ENCODE measurements at regions not wholly inside any gene's neighbourhood (a gene's known extent, or its start where the extent isn't known, plus 50 kb on each side); places are given as distances from the start of the nearest gene placed in this dataset.

GRCh38 chr20:58017970-58018530, 210.4 kb downstream of the ANKRD60 start:
- DNase-seq (ENCODE audit: low read depth in 2 of 2): no peak

DNA sequence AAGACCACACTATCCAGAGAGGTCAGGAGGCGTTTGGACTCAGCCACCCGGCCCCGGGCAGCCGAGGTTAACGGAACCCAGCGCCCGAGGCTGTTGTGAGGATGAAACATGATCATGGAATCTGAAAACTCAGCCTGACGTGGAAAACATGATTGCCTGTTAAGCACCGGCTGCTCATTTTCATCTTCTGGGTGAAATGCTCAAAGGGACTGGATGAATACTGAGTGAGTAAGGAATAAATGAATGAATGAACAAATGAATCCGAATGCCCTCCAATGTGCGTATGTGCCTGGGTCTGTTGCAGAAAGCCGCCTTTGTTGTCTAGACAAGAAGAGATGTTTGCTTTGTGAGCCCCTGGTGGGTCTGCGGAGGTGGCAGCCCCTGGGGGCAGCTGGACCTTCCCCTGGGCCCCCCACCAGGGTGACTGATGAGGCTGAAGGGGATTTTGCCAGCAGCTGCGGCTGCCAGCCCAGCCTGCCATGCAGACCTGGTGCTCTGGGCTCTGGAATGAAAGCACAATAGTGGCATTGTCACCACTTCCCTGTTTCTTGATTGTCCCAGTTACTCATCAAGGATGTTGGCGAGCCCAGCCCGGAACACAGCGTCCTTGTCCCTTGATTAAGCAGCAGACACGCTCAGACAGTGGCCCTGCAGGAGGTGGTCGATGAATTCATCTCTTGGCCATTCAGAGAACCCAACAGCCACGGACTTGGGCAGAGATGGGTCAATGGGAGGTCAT, 211.1 kb downstream of the ANKRD60 start:
- DNase-seq (ENCODE audit: low read depth in 2 of 2): no peak

DNA sequence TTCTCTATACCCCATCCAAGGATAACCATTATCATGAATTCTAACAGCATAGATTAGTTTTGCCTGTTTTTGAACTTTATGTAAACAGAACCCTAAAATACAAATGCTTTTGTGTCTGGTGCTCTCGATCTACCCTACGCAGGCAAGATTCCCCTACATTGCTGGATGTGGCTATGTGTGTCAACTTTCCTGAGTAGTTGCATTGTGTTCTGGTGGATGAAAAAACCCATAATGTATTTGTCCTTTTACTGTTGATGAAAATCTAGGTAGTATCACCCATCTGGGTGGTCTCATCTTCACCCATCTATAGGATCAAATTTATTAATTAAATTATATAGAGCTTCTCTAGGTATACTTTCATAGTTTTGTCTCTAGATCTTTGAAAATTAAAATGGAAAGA, 211.7 kb downstream of the ANKRD60 start:
- DNase-seq (ENCODE audit: low read depth in 2 of 2): no peak

- DNase-seq (ENCODE audit: low read depth in 2 of 2): no peak
Observed at GRCh38 chr20:58014628-58015315, 213.7 kb downstream of the ANKRD60 start.

- DNase-seq (ENCODE audit: low read depth in 2 of 2): no peak
Observed at GRCh38 chr20:58012731-58013510, 215.5 kb downstream of the ANKRD60 start.

DNA sequence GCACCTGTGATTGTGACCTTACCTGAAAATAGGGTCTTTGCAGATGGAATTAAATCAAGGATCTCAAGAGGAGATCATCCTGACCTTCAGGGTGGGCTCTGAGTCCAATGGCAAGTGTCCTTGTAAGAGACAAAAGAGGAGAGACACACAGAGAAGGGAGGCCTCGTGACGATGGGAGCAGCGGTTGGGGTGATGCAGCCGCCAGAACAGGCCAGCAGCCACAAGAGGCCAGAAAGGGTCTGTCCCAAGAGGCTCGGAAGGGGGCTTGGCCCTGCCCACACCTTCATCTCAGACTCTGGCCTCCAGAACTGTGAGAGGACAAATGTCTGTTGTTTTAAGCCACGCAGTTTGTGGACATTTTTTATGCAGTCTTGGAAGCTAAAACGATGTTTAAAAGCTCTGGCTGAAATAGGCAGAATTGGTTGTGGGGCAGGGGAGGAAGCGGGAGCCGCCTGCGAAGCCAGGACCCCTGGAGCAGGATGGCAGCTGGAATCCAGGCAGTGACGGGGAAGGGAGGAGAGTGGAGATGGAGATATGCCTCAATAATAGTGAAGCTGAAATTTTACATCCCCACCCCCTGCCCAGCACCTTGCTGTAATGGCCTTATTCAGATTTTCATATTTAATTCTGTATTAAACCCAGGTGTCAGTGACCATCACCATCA, 216.4 kb downstream of the ANKRD60 start:
- DNase-seq (ENCODE audit: low read depth in 2 of 2): no peak

GRCh38 chr20:58011106-58011946, 217.1 kb downstream of the ANKRD60 start:
- no peak for DNase-seq (ENCODE audit: low read depth in 2 of 2)

- no peak for DNase-seq (ENCODE audit: low read depth in 2 of 2)
Observed at GRCh38 chr20:58010666-58011065, 217.8 kb downstream of the ANKRD60 start.

- DNase-seq (ENCODE audit: low read depth in 2 of 2): no peak
Observed at GRCh38 chr20:58010186-58010585, 218.3 kb downstream of the ANKRD60 start.

- DNase-seq (ENCODE audit: low read depth in 2 of 2): no peak
Observed at GRCh38 chr20:58008866-58009265, 219.6 kb downstream of the ANKRD60 start.

DNA sequence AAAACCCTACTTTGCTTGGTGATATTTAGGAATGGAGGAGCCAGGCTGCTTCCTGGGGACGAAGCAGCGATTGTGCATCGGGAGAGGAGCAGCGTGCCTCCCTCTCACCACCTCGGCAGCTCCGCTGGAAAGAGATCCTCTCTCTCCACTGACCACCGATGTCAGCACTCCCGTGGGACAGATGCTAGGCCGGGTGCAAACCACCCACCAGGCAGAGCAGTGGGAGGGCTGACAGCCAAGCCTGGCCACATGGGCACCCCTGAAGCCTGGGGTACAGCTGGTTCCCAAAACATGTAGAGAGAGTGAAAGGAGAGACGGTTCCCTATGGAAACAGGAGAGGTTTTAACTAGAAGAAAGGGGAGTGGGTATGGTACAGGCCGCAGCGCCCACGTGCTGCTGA, 220.0 kb downstream of the ANKRD60 start:
- DNase-seq (ENCODE audit: low read depth in 2 of 2): no peak

GRCh38 chr20:58007947-58008346, 220.5 kb downstream of the ANKRD60 start:
- DNase-seq (ENCODE audit: low read depth in 2 of 2): no peak

GRCh38 chr20:58006346-58007316, 221.8 kb downstream of the ANKRD60 start:
- DNase-seq (ENCODE audit: low read depth in 2 of 2): no peak

DNA sequence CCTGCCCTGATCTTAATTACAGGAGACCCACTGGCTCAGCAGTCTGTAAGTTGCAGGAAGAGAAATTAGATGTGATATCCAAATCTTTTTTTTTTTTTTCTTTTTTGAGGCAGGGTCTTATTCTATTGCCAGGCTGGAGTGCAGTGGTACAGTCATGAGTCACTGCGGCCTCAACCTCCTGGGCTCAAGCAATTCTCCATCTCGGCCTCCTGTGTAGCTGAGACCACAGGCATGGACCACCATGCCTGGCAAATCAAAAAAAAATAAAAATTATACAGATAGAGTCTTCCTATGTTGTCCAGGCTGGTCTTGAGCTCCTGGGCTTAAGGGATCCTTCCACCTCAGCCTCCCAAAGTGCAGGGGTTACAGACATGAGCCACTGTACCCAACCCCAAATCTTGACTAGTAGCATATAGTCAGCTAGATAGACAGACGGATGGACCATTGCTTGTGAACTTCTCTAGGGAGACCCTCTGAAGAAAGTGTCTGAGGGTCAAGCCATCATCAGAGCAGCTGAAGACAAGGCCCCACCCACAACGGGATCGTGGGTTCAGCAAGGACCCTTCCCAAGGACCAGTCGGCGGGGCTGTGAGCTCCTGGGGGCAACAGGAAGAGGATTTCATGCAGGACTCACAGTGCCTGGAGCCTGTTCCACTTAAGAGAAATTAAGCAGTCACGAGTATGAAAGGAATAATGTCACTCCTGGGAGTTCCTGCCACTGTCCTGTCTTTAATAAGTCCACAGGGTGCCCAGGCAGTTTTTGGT, 222.7 kb downstream of the ANKRD60 start:
- no peak for DNase-seq (ENCODE audit: low read depth in 2 of 2)

- DNase-seq (ENCODE audit: low read depth in 2 of 2): no peak
Observed at GRCh38 chr20:58004900-58005299, 223.6 kb downstream of the ANKRD60 start.

DNA sequence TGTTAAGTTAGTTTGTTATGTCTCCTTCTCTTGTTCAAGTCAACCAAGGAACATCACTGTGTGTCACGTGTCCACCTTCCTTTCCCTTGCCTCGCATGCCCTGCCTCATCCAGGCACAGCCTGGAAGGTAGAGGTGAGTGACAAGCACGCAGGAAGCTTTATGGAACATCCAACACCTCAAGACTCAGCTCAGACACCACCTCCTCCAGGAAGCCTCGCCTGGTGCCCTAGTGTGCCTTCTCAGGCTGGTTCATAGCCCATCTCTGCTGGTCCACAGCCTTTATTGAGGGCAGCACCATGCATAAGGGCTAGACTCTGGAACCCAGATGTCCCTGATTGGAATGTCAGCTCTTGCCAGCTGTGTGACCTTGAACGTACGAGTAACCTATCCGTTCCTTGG, 224.3 kb downstream of the ANKRD60 start:
- DNase-seq (ENCODE audit: low read depth in 2 of 2): no peak

GRCh38 chr20:58003525-58003924, 224.9 kb downstream of the ANKRD60 start:
- DNase-seq (ENCODE audit: low read depth in 2 of 2): no peak

DNA sequence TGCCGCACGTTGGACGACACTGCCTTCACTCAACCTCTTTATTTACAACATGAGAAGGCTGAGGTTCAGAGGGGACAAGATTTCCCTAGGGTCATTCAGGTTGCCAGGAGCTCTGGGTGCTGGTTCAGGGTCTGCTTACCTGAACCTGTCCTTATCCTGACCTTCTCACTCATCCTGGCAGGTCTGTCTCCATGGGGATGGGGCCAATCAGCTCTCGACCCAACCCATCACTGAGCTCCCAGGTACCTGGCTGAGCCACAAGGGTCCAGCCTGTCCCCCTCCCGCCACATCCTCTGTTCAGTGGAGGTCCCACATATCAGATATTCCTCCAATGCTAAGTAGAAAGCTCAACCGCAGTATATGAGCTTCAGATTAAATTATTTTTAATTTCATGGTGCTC, 225.6 kb downstream of the ANKRD60 start:
- no peak for DNase-seq (ENCODE audit: low read depth in 2 of 2)

DNA sequence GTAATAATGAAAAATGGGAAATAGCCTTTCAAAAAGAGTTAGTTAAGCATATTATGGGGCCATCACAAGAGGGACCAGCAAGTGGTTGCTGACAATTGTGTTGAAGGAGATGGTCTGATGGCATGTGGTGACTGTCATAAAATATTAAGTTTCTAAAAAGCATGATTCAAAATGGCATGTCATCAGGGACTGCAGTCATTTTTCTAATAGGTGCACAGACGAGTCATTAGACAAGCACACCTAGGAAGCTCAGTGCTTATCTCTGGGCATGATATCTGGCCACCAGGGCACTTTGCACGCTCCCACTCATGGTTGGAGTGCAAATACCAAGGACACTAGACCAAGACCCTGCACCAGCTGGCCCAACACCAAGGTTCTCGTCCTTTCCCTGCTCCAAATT, 226.5 kb downstream of the ANKRD60 start:
- DNase-seq (ENCODE audit: low read depth in 2 of 2): no peak

All from stimulated activated CD8-positive, alpha-beta memory T cell treated with anti-CD3 and anti-CD28 coated beads, Interleukin-15, amount 100 ng/mL, for 4 hours (primary cell).